HEK293 (cell line): ENCODE measurements at regions not wholly inside any gene's neighbourhood (a gene's known extent, or its start where the extent isn't known, plus 50 kb on each side); places are given as distances from the start of the nearest gene placed in this dataset.

Experiments
- CTCF ChIP-seq: fragments of 450-650 bp; formaldehyde crosslinking; IDR thresholded peaks from 2 replicates; pipeline ENCODE4 v1.5.1; 2016; ENCODE audit warnings: missing biosample characterization, missing genetic modification characterization
- HOXA7 ChIP-seq: sonication (generic); formaldehyde crosslinking; IDR thresholded peaks from 2 replicates; pipeline ENCODE4 v1.8.1; 2022; ENCODE audit warnings: missing genetic modification reagents, borderline replicate concordance
- ZFP3 ChIP-seq: fragments of 450-650 bp; formaldehyde crosslinking; IDR thresholded peaks from 2 replicates; pipeline ENCODE4 v1.5.1; 2016; ENCODE audit warnings: low read depth, missing biosample characterization, missing genetic modification characterization
- ZNF140 ChIP-seq: fragments of 450-650 bp; formaldehyde crosslinking; IDR thresholded peaks from 2 replicates; pipeline ENCODE4 v1.5.1; 2016; ENCODE audit warnings: missing biosample characterization, missing genetic modification characterization
- ZNF174 ChIP-seq: fragments of 450-650 bp; formaldehyde crosslinking; IDR thresholded peaks from 2 replicates; pipeline ENCODE4 v1.5.0; 2017; ENCODE audit warnings: missing biosample characterization, mild to moderate bottlenecking, missing genetic modification characterization
- ZNF48 ChIP-seq: fragments of 450-650 bp; formaldehyde crosslinking; IDR thresholded peaks from 2 replicates; pipeline ENCODE4 v1.5.1; 2016; ENCODE audit warnings: missing biosample characterization, missing genetic modification characterization

- TF ChIP-seq CTCF (no peak), ZNF48 (no peak), ZFP3 (tag by site-specific recombination) (no peak), ZNF174 (tag by site-specific recombination) (no peak), ZNF140 (tag by site-specific recombination) (no peak), HOXA7 (CRISPR knock-in tag) (no peak)
These were observed 114.5 kb upstream of the SOD1 start for GRCh38 chr21:31545036-31545435.
